Osteoblast (primary cell): ENCODE measurements at regions not wholly inside any gene's neighbourhood (a gene's known extent, or its start where the extent isn't known, plus 50 kb on each side); places are given as distances from the start of the nearest gene placed in this dataset.

Experiments
- DNase-seq: peaks from one replicate; pipeline ENCODE4 v3.0.0; 2011; ENCODE audit warnings: low spot score, mixed read lengths; ENCODE audit not compliant: insufficient read length; ENCODE audit errors: missing footprints
- H2AFZ ChIP-seq: 2 replicates; pipeline ENCODE4 v1.6.0; 2011; ENCODE audit warnings: mild to moderate bottlenecking, low read length
- H3K27ac ChIP-seq: 2 replicates; pipeline ENCODE4 v1.5.1; 2011; ENCODE audit warnings: mild to moderate bottlenecking, low read depth, low read length, moderate library complexity
- H3K27me3 ChIP-seq: 2 replicates; pipeline ENCODE4 v1.6.0; 2012; ENCODE audit warnings: mild to moderate bottlenecking, control low read depth, inconsistent platforms, low read length, moderate library complexity; ENCODE audit not compliant: insufficient read depth
- H3K36me3 ChIP-seq: 2 replicates; pipeline ENCODE4 v1.5.1; 2011; ENCODE audit warnings: mild to moderate bottlenecking, low read length, control low read depth, moderate library complexity; ENCODE audit not compliant: insufficient read depth
- H3K4me1 ChIP-seq: 2 replicates; pipeline ENCODE4 v1.5.1; 2011; ENCODE audit warnings: mild to moderate bottlenecking, low read length, control low read depth, moderate library complexity; ENCODE audit not compliant: insufficient read depth
- H3K4me2 ChIP-seq: 2 replicates; pipeline ENCODE4 v1.6.0; 2011; ENCODE audit warnings: mild to moderate bottlenecking, low read length; ENCODE audit not compliant: insufficient read depth
- H3K4me3 ChIP-seq: fragments of 200-600 bp; sonication (generic); 3 replicates; pipeline ENCODE4 v1.5.1; 2012; ENCODE audit warnings: mild to moderate bottlenecking, low read length, inconsistent platforms; ENCODE audit not compliant: insufficient read depth
- H3K79me2 ChIP-seq: 2 replicates; pipeline ENCODE4 v1.6.0; 2012; ENCODE audit warnings: mild to moderate bottlenecking, low read length, control low read depth, inconsistent platforms; ENCODE audit not compliant: insufficient read depth
- H3K9me3 ChIP-seq: 2 replicates; pipeline ENCODE4 v1.5.1; 2011; ENCODE audit warnings: low read depth, low read length, control low read depth
- H4K20me1 ChIP-seq: 2 replicates; pipeline ENCODE4 v1.6.0; 2012; ENCODE audit warnings: mild to moderate bottlenecking, low read length, control low read depth; ENCODE audit not compliant: insufficient read depth
- TF ChIP-seq, protein P1 (sequence below): IDR thresholded peaks from 2 replicates; pipeline ENCODE4 v1.5.1; 2011; ENCODE audit warnings: mild to moderate bottlenecking, low read depth, low read length, moderate library complexity; ENCODE audit errors: extremely low read depth

DNA sequence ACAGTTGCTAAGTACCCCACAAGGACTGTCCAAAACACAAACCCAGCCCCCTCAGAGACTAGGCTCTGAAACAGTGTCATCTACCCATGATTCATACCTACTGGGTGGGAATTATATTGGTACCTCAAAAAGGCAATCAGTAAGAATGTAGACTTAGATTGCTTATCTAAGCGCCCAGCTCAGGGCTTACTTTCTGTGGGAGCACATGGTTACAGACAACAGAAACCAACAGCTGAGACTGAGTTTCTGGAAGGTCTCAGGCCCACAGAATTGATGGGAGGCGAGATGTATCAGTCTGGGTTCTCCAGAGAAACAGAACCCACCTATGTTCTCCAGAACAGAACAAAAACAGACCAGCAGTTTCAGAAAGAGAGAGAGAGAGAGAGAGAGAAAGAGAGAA lies 147.3 kb upstream of the KAZN start:
- H3K79me2 ChIP-seq = no peaks in the 10 kb centered on the region
- no peaks in the 10 kb centered on the region for H3K4me1 ChIP-seq
- no peaks in the 10 kb centered on the region for H3K27me3 ChIP-seq
- H2AFZ ChIP-seq = no peak overlapping the region
- H4K20me1 ChIP-seq = no peaks in the 10 kb centered on the region
- DNase-seq = no peak
- no peak overlapping the region for H3K4me2 ChIP-seq
- H3K27ac ChIP-seq = no peak overlapping the region
- TF ChIP-seq, protein P1, sequence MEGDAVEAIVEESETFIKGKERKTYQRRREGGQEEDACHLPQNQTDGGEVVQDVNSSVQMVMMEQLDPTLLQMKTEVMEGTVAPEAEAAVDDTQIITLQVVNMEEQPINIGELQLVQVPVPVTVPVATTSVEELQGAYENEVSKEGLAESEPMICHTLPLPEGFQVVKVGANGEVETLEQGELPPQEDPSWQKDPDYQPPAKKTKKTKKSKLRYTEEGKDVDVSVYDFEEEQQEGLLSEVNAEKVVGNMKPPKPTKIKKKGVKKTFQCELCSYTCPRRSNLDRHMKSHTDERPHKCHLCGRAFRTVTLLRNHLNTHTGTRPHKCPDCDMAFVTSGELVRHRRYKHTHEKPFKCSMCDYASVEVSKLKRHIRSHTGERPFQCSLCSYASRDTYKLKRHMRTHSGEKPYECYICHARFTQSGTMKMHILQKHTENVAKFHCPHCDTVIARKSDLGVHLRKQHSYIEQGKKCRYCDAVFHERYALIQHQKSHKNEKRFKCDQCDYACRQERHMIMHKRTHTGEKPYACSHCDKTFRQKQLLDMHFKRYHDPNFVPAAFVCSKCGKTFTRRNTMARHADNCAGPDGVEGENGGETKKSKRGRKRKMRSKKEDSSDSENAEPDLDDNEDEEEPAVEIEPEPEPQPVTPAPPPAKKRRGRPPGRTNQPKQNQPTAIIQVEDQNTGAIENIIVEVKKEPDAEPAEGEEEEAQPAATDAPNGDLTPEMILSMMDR = no peak
- H3K4me3 ChIP-seq = no peak overlapping the region
- no peaks in the 10 kb centered on the region for H3K9me3 ChIP-seq
- no peaks in the 10 kb centered on the region for H3K36me3 ChIP-seq

DNA sequence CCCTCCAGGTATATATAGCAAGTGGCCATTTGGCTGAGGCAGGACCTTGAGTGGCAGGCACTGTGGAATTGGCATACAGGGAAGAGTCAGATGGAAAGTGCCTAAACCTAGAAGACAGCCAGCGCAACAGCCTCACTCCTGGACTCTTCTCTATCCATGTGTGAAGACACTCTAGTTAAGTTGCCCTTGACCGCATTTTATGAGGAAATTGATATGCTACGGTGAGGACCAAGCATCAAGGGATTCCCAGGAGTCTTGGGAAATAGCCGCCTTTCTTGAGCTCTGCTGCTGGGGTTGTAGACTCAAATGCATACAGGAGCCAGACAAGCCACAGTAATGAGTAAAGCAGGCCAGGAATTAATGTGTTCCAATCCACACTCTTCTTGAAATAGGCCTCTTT lies 145.9 kb upstream of the KAZN start:
- no peak for DNase-seq
- H3K9me3 ChIP-seq = no peaks in the 10 kb centered on the region
- H3K79me2 ChIP-seq = no peaks in the 10 kb centered on the region
- H4K20me1 ChIP-seq = no peaks in the 10 kb centered on the region
- H2AFZ ChIP-seq = no peak overlapping the region
- no peaks in the 10 kb centered on the region for H3K4me1 ChIP-seq
- H3K27ac ChIP-seq = no peak overlapping the region
- no peaks in the 10 kb centered on the region for H3K27me3 ChIP-seq
- TF ChIP-seq, protein P1 = no peak
- H3K4me3 ChIP-seq = no peak overlapping the region
- no peaks in the 10 kb centered on the region for H3K36me3 ChIP-seq
- no peak overlapping the region for H3K4me2 ChIP-seq

DNA sequence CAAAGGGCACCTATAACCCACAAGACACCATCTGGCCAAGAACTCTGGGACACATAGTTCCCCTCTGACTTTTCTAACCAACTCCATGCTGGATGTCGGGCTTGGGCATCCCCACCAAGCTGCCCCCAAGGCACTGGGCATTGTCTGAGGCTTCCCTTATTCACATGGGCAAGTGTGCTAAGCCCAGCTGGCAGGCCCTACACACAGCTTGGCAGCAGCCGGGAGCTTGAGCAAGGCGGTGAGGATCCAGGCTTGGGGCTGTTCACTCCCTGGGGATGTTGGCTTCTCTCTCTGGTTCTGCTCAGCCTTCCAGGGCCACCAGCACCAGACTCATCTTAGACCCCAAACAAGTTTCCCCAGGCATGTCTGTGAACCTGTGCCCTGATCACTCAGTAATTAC lies 138.3 kb upstream of the KAZN start:
- Histone ChIP-seq H3K4me3 (no peak overlapping the region), H3K4me1 (no peaks in the 10 kb centered on the region), H2AFZ (no peak overlapping the region), H3K79me2 (no peaks in the 10 kb centered on the region), H3K4me2 (no peak overlapping the region), H3K9me3 (no peaks in the 10 kb centered on the region), H3K27me3 (no peaks in the 10 kb centered on the region), H3K27ac (no peak overlapping the region), H3K36me3 (no peaks in the 10 kb centered on the region), H4K20me1 (no peaks in the 10 kb centered on the region)
- TF ChIP-seq, protein P1 = no peak
- DNase-seq = no peak

DNA sequence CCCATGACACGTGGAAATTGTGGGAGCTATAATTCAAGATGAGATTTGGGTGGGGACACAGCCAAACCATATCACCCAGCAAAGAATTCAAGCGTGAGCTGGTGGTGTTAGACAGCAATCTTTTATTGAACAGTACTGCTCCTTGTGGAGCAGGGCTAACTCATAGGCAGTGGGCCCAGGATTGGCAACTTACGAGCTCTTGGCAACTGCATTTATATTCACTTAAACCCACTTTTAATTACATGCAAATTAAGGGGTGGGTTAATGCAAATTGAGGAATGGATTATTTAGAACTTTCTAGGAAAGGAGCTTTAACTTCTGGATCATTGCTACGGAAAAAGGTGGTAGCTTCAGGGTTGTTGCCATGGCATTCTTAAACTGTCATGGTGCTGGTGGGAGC lies 135.6 kb upstream of the KAZN start:
- H3K79me2 ChIP-seq = no peaks in the 10 kb centered on the region
- H3K4me2 ChIP-seq = no peak overlapping the region
- no peaks in the 10 kb centered on the region for H3K27me3 ChIP-seq
- no peaks in the 10 kb centered on the region for H3K9me3 ChIP-seq
- no peak for DNase-seq
- no peak overlapping the region for H2AFZ ChIP-seq
- H3K4me1 ChIP-seq = no peaks in the 10 kb centered on the region
- H4K20me1 ChIP-seq = no peaks in the 10 kb centered on the region
- H3K27ac ChIP-seq = no peak overlapping the region
- TF ChIP-seq, protein P1 = no peak
- H3K36me3 ChIP-seq = no peaks in the 10 kb centered on the region
- H3K4me3 ChIP-seq = no peak overlapping the region
